HG03108 (cell line): ENCODE measurements at regions not wholly inside any gene's neighbourhood (a gene's known extent, or its start where the extent isn't known, plus 50 kb on each side); places are given as distances from the start of the nearest gene placed in this dataset.

ENCODE experiments used
- ATAC-seq: cut with Tn5 transposase; IDR thresholded peaks from one replicate; pipeline ENCODE4 v1.9.1; 2021; ENCODE audit warnings: moderate library complexity; ENCODE audit not compliant: unreplicated experiment

DNA sequence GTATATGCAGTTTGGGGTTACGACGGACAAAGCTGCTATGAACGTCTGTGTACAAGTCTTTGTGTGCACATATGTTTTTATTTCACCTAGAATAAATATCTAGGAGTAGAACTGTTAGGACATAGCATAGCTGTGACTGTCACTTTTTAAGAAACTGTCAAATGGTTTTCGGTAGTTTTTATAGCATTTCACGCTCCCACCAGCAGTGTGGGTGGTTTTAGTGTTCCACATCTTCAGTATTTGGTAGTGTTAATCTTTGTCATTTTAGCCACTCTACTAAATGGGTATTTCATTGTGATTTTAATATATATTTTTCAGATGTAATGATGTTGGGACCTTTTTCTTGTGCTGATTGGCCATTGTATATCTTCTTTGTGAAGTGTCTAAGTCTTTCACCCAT is 109.1 kb upstream of the BCAT1 start:
- no peak for ATAC-seq

DNA sequence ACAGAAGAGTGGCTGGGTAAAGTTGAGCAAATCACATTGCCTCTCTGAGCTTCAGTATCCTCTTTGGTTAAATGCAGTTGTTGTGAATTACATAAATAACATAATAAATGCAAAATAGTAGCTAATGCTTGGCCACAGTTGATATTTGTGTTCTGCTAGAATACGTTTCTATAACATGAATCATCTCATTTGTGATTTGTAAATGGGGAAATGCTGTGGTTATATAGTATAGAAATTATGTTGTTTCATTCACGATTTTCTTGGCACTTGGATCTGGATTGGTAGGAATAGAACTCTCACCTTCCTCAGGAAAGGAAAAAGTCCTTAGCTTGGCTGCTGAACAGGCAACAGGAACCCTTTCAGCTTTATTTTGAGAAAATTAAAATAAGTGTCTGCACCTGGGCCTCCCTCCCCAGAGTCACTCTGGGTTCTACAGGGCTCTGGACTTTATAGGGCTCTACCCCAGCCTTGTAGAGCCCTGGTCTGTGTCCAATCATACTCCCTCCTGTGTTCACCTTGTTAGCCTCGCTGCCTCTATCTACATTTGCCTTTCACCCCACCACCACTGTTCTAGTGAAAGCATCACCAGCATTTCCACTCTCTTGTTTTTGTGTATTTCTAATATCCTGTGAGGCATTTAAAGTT is 107.7 kb upstream of the BCAT1 start:
- ATAC-seq = no peak

DNA sequence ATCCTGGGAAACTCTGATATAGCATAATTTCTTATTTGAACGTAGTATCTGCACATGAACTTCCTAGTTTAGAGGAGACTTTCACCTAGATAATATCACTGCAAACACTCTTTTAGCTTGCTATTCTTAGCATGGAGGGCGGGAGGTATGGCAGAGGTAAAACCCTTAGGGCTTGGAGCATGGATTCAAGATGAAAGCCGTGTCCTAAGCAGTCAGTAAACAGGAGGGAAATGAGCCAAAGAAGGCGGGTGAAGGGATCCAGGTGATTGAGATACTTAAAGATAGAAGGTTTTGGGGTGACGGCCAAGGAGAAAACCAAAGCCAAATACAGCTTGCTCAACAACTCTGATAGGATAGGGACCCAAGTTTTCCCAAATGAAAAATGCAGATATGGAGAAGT is 107.1 kb upstream of the BCAT1 start:
- no peak for ATAC-seq

DNA sequence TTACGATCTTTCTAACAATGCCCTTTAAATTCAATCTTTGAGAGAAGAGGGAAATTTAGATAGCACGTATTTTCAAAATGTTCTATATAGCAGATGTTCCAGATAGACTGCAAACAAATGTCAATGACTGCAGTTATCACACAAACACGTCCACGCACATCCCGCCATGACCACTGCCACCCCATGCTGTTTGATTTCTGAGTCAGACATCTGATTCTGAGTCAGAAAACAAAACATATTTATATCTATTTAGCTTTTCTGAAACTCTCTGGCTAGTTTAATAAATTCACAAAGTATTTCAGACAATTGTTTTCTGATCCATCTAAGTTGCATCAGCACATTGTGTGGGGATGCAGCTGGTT is 105.9 kb upstream of the BCAT1 start:
- ATAC-seq = no peak

DNA sequence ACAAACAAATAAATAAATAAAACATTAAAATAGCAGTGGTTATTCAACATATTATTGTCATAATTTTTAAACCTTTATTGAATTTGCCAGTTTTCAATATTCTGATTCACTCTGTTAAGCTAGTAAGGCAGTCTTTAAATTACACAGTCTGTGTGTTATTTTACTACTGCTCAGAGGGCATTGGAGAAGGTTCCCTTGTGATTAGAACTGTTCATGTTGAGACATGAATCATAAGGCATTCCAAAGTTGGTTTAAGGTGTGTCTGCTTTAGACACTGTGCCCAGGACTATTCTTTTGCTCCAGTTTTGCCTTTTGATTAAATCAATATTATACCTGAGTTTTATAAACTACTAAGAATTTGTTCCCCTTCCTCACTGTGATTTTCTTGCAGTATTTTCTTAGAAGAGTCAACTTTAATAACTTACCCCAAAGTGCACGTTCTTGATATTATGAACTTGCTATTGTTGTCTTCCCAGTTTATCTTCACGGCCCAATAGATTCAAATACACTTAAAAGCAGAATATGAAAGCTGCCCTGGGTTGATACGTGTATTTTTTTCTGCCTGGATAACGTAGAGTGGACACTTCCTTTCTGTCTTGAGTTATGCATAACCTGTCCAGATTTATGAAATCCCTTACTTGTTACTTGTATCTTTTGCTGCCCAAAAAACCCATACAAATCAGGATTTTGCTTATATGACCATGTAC is 105.3 kb upstream of the BCAT1 start:
- ATAC-seq = no peak

DNA sequence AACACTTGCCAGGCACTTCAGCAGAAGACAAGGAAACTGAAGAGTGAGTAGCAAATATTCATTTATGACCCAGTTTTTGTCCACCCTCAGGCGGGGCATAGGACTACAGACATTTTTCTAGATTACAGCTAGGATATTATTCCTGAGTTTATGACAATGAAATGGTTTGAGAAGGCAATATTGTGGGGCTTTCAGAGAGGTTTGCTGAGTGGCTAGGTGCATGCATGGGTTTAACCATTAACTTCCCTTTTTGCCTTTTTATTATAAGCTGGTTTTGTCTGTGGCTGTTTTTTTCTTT is 104.0 kb upstream of the BCAT1 start:
- no peak for ATAC-seq

DNA sequence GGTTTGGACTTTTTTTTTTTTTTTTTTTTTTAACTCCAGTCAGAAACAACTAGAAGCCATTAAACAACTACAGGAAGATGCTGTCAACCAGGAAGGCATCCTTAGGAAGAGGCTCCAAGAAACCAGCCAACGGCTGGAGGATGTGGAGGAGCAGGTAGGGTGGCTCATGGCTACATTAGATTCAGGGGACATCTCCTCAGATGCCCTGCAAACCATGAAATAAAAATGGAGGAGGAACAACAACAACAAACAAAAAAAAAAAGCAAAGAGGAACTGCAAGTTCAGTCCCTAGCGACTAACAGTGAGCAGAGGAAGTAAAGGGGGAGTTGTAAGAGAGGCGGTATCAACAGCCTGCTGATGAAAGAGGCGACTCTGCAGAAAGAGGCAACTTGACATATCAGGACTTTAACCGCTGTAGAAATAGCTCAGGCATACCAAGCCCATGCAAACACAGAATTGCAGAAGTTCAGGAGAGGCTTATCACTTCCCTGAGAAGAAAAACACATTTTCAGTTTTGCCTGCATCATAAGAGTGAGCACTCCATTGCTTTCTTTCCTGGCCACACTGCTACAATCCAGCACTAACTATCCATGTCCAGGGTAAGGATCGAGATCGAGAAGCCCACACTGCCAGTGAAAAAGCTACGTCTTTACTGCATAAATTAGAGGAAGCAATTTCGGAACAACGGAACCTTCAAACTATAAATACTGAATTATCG is 103.5 kb upstream of the BCAT1 start:
- ATAC-seq = peak; percentile 63

DNA sequence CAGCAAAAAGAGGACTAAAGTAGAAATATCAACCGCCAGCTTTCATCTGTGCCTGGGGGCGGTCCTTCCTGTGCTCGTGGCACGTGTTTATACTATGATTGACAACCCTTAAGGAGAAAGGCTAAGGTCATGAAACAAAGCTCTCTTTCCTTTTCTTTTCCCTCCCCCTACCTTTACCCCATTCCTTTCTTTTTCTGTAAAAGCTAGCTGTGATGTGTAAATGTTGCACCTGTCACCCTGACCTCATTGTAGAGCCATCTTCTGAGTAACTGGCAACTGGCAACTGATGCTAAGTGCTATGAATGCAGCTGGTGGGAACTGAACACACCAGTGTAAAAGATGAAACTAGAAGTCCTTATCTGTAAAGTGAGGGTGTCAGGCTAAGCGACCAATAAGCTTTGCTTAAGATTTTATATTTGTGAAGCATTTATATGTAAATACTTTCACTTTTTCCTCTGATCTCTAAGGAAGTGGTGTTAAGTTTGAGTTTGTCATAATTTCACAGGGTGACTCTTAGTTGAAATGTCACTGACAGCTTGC is 102.8 kb upstream of the BCAT1 start:
- ATAC-seq = peak; percentile 48

DNA sequence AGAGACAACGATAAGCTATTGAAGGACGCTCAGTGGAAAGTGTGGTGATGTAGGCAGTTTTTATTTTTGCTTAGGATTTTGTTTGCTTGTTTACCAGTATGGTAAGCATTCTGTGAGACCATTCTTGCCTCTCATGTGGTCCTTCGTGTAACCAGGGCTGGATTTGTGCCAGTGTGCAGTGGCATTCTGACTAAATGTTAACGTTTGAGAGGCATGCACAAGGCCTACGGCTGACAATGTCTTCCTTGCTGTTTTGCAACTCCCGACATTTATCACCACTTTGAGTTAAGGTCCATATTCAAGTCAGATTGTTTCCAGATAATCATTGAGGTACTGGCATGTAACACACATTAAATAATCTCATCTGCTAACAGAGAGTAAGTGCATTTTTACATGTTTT is 102.3 kb upstream of the BCAT1 start:
- ATAC-seq = no peak

DNA sequence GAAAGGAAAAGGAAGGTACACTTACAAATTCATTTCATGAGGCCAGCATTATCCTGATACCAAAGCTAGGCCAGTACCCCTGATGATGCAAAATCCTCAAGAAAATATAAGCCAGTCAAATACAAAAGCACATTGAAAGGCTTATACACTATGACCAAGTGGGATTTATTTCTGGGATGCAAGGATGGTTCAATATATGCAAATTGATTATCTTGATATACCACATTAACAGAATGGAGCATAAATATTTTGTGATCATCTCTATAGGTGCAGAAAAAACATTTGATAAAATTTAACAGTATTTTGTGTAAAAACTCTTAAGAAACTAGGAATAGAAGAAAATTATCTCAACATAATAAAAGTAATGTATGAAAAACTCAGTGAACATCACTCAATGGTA is 97.0 kb upstream of the BCAT1 start:
- no peak for ATAC-seq

DNA sequence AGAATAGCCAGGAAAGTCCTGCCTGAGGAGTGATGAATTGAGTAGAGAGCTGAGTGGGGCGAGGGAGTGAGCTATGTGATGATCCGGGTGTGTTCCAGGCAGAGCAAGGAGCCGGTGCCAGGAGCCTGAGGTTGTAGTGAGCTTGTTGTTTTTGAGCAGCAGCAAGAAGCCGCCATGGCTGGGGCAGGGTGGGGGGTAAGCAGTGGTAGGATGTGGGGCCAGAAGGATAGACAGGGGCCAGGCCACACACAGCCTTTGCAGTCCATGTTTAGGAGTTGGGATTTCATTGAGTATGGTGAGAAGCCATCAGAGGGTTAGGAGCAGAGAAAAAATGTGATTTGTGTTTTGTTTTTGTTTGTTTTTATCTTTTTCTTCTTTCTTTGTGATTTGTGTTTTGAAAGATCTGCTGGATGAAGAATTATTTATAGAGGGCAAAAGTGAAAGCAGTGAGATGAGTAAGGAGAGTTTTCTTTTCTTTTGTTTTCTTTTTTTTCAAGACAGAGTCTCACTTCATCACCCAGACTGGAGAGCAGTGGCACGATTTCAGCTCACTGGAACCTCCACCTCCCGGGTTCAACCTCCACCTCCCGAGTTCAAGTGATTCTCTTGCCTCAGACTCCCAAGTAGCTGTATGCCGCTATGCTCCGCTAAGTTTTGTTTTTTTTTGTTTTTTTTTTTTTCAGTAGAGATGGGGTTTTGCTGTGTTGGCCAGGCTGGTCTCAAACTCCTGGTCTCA is 92.3 kb upstream of the BCAT1 start:
- no peak for ATAC-seq

DNA sequence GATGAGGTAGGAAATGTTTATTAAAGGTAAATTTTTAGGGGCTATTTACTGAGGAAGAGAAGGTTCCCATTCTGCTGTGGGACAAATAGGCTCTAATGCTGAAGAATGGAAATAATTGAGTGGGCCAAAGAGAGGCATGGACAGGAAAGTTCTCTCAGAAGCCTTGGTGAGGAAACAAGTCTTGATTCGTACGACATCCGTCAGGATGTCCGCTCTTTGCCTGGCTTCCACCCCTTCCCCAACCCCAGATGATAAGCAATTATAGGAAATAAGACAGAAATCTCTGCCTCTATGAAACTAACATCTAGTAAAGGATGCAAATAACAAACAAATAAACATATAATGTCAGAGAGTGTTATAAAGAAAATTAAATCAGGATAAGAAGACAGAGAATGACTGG is 91.7 kb upstream of the BCAT1 start:
- ATAC-seq = no peak

DNA sequence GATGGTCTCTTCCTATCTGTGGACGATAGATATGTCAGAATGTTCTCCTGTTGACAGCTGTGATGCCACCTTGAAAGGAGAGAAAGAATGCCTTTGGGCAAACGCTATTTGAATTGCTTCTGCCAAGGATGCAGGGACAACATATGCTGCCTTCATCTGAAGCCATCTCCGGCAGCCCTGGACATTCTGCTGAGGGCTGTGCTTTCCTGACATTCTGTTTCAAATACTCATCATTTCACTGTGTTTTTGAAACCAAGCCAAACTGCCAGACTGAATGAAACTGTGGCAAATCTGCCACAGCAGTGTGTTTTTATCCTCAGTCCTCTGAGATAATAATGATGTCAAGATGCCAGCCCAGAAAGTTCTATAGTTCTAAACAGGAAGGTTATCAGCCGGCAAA is 85.8 kb upstream of the BCAT1 start:
- ATAC-seq = no peak

DNA sequence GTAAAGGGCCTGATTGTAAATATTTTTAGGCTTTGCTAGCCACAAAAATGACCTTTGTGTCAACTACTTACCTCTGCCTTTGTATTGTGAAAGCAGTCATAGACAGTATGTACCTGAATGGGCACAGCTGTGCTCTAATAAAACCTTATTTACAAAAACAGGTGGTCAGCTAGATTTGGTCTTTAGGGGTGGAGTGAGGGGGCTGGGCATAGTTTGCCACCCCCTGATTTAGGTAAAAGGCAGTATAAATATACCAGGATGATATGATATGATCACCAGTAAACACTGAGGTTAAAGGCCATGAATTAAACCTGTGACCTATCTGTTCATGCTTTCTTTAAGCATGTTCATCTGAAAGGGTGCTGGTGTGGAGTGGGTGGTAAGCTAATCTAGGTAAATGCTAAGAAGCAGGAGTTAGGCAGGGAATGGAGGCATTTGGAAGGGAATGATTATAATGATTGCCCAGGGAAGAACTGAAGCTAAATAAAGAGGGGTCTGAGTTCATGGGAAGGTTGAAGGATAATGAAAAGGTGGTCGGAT is 77.1 kb upstream of the BCAT1 start:
- no peak for ATAC-seq

DNA sequence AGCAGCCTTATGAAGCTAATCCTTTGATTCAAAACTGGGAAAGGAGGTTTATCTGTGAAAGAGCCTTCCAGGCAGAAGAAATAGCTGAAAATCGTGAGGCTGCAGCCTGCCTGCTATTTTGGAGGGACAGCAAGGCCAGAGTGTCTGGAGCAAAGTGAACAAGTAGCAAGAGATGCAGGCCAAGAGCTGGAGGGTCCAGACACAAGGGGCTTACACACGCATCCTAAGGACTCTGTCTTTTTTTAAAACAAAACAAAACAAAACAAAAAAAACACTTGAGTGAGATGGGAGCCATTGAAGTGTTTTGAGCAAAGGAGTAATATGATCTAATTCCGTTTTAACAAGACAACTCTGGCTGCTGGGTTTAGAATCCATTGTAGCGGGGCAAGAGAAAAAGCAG is 76.4 kb upstream of the BCAT1 start:
- ATAC-seq = no peak

DNA sequence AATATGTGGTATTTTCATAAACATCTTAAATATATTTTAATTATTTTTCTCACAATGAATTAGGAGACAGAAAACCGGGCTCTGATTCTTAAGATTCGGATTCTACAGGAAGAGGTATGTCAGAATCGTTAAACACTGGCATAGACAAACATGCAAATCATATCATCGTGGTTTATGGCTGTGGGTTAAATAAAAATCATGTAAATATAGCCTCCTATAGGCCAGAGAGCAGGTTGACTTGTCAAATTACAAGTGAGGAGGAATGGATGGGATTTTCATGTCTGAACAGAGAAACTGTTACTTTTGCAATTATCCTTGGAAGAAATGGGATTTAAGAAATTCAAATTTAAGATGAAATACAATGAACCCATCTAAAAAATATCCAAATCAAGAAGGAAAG is 74.9 kb upstream of the BCAT1 start:
- ATAC-seq = no peak

DNA sequence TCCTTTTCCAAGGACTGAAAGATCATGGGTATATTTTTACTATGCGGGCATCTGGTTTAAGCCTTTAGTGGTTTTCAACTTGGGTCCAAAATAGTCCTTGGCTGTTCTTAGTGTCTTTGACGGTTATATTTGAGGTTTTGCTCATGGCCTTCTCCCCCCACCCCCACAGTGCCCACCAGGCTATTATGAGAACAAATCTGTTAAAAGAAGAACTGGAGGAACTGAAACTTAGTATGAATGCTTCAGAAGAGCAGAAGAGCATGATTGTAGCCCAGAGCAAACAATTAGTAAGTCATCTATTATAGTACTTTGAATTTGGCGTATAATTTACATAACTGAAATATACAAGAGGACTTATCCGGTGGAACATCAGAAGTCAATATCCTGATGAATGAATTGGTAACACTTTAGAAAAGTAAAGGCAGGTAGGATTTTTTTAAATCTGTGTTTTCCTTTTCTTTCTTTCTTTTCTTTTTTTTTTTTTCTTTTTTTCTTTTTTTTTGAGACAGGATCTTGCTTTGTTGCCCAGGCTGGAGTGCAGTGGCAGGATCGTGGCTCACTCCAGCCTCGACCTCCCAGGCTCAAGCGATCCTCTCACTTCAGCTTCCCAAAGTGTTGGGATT is 71.8 kb upstream of the BCAT1 start:
- peak; percentile 88 for ATAC-seq

DNA sequence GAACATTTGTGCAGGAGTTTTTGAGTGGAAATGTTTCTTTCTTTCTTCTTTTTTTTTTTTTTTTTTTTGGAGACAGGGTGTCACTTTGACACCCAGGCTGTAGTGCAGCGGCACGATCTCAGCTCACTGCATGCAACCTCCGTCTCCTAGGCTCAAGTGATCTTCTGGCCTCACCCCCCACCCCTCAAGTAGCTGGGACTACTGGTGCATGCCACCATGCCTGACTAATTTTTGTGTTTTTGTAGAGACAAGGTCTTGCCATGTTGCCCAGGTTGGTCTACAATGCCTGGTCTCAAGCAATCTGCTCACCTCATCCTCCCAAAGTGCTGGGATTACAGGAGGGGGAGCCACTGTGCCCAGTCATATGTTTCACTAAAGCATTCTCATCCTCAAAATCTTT is 69.2 kb upstream of the BCAT1 start:
- ATAC-seq = no peak

DNA sequence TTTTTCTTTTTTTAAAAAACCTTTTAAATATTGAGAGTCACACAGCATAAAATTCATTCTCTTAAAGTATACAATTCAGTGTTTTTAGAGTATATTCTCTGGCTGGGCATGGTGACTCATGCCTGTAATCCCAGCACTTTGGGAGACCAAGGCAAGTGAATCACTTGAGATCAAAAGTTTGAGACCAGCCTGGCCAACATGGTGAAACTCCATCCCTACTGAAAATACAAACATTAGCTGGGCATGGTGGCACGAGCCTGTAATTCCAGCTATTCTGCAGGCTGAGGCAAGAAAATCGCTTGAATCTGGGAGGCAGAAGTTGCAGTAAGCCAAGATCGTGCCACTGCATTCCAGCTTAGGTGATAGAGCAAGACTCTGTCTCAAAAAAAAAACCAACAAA is 68.4 kb upstream of the BCAT1 start:
- ATAC-seq = no peak

DNA sequence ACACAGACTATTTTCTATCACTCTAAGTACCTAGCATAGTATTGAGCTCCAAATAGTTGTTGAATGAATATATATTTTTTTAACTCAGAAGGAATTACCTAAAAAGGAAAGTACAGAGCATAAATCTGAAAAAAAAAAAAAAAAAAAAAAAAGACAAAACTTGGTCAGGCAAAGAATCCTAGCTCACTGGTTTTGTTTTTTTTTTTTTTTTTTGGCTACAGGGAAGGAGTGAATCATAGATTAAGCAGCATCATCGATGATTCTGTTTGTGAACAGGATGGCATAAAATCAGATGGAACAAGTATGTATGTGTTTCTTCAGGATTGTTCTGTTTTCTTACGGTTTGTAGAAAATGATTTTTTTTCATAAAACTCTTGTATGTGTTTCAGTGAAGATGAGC is 66.1 kb upstream of the BCAT1 start:
- no peak for ATAC-seq

DNA sequence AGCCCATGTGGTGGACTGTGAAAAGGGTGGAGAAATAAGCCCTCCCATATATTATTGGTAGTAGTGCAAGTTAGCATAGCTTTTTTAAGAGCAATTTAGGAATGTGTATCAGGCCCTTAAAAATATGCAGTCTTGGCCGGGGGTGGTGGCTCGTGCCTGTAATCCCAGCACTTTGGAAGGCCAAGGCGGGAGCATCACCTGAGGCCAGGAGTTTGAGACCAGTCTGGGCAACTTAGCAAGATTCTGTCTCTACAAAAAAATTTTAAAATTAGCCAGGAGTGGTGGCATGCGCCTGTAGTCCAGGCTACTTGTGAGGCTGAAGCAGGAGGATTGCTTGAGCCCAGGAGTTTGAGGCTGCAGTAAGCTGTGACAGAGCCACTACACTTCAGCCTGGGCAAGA is 64.2 kb upstream of the BCAT1 start:
- no peak for ATAC-seq
